GM12878 (cell line): ENCODE measurements at regions not wholly inside any gene's neighbourhood (a gene's known extent, or its start where the extent isn't known, plus 50 kb on each side); places are given as distances from the start of the nearest gene placed in this dataset.

Experiments used
- BACH1 ChIP-seq: fragments of 450-650 bp; IDR thresholded peaks from 2 replicates; pipeline ENCODE4 v1.6.1; 2017; ENCODE audit warnings: mild to moderate bottlenecking, borderline replicate concordance
- CBX3 ChIP-seq: fragments of 200-600 bp; sonication (generic); IDR thresholded peaks from 2 replicates; pipeline ENCODE4 v1.6.1; 2016; ENCODE audit warnings: low read depth, borderline replicate concordance
- CTCF ChIP-seq, 3 experiments: IDR thresholded peaks in 2 of 3; conservative IDR thresholded peaks in 1 of 3; 2 replicates each; pipeline ENCODE4 v1.5.1; 2011; ENCODE audit warnings: low read depth in 3 of 3, low read length in 3 of 3, mild to moderate bottlenecking in 3 of 3, control low read depth in 2 of 3, moderate library complexity in 2 of 3, inconsistent platforms in 1 of 3, mixed read lengths in 1 of 3; ENCODE audit not compliant: control insufficient read depth in 2 of 3, insufficient read depth in 1 of 3; ENCODE audit errors: extremely low read depth in 1 of 3
- ELK1 ChIP-seq: IDR thresholded peaks from 2 replicates; pipeline ENCODE4 v1.6.1; 2012; ENCODE audit warnings: low read depth, low read length, improper control_type of control experiment
- ESRRA ChIP-seq: IDR thresholded peaks from 2 replicates; pipeline ENCODE4 v1.6.1; 2012; ENCODE audit warnings: mild to moderate bottlenecking, low read length, improper control_type of control experiment
- MTA2 ChIP-seq: fragments of 450-650 bp; IDR thresholded peaks from 2 replicates; pipeline ENCODE4 v1.6.1; 2016; ENCODE audit warnings: low read depth, mild to moderate bottlenecking, moderate library complexity
- MTA3 ChIP-seq: IDR thresholded peaks from 2 replicates; pipeline ENCODE4 v1.6.1; 2012; ENCODE audit warnings: low read length, inconsistent platforms, borderline replicate concordance
- MYC ChIP-seq: IDR thresholded peaks from 2 replicates; pipeline ENCODE4 v1.6.1; 2011; ENCODE audit warnings: mild to moderate bottlenecking, low read length, moderate library complexity, inconsistent platforms; ENCODE audit not compliant: insufficient read depth, insufficient replicate concordance, insufficient read length, severe bottlenecking
- NKRF ChIP-seq: fragments of 450-650 bp; conservative IDR thresholded peaks from 2 replicates; pipeline ENCODE4 v1.6.1; 2017; ENCODE audit warnings: mild to moderate bottlenecking, moderate library complexity
- SRF ChIP-seq, 2 experiments: IDR thresholded peaks; 2 replicates each; pipeline ENCODE4 v1.6.1; 2011; ENCODE audit warnings: low read depth in 2 of 2, low read length in 2 of 2, mild to moderate bottlenecking in 1 of 2, moderate library complexity in 1 of 2
- ZNF384 ChIP-seq: IDR thresholded peaks from 2 replicates; pipeline ENCODE4 v1.6.1; 2012; ENCODE audit warnings: low read depth, mild to moderate bottlenecking, low read length, improper control_type of control experiment, borderline replicate concordance

- no peak for TF ChIP-seq MYC
- TF ChIP-seq NKRF: no peak
- no peak for TF ChIP-seq MTA2
- TF ChIP-seq CTCF (IDR thresholded peaks at IDR 0.05 in 2 of 3, conservative IDR thresholded peaks at IDR 0.05 in 1 of 3; ENCODE audit: control insufficient read depth in 2 of 3, extremely low read depth in 1 of 3, insufficient read depth in 1 of 3, low read depth in 3 of 3, low read length in 3 of 3): no peak
- no peak for TF ChIP-seq CBX3
- TF ChIP-seq ZNF384: no peak
- no peak for TF ChIP-seq MTA3
- no peak for TF ChIP-seq SRF (IDR thresholded peaks at IDR 0.05; ENCODE audit: low read depth in 2 of 2, low read length in 2 of 2)
- no peak for TF ChIP-seq ELK1
- no peak for TF ChIP-seq ESRRA
- no peak for TF ChIP-seq BACH1
These were observed 159.0 kb upstream of the IGSF21 start for GRCh38 chr1:17948594-17948993.
